GM06990 (cell line): ENCODE measurements at regions not wholly inside any gene's neighbourhood (a gene's known extent, or its start where the extent isn't known, plus 50 kb on each side); places are given as distances from the start of the nearest gene placed in this dataset.
"Not testable (repeated sequence)": the region's sequence is repeated elsewhere in the genome, so short reads cannot be mapped to it uniquely, and the experiment has no call there.

Experiments used
- DNase-seq: peaks from one replicate; pipeline ENCODE4 v3.0.0-alpha.2; 2011; ENCODE audit not compliant: insufficient read length; ENCODE audit errors: extremely low read depth
- H3K27me3 ChIP-seq: replicated peaks from 2 replicates; pipeline ENCODE4 v1.6.0; 2011; ENCODE audit warnings: low read length; ENCODE audit not compliant: control insufficient read depth, insufficient read depth
- H3K36me3 ChIP-seq: 2 replicates; pipeline ENCODE4 v1.5.1; 2011; ENCODE audit warnings: low read length; ENCODE audit not compliant: control insufficient read depth, insufficient read depth
- H3K4me3 ChIP-seq: replicated peaks from 2 replicates; pipeline ENCODE4 v1.5.1; 2011; ENCODE audit warnings: low read depth, mild to moderate bottlenecking, control low read depth, low read length
- TF ChIP-seq, protein P1 (sequence below): IDR thresholded peaks from 2 replicates; pipeline ENCODE4 v1.5.1; 2011; ENCODE audit warnings: low read length, control low read depth, mild to moderate bottlenecking, inconsistent platforms; ENCODE audit not compliant: insufficient read depth, poor library complexity, severe bottlenecking

GRCh38 chr6:140533526-140533925 lies 1159.1 kb upstream of the CITED2 start:
- TF ChIP-seq, protein P1, sequence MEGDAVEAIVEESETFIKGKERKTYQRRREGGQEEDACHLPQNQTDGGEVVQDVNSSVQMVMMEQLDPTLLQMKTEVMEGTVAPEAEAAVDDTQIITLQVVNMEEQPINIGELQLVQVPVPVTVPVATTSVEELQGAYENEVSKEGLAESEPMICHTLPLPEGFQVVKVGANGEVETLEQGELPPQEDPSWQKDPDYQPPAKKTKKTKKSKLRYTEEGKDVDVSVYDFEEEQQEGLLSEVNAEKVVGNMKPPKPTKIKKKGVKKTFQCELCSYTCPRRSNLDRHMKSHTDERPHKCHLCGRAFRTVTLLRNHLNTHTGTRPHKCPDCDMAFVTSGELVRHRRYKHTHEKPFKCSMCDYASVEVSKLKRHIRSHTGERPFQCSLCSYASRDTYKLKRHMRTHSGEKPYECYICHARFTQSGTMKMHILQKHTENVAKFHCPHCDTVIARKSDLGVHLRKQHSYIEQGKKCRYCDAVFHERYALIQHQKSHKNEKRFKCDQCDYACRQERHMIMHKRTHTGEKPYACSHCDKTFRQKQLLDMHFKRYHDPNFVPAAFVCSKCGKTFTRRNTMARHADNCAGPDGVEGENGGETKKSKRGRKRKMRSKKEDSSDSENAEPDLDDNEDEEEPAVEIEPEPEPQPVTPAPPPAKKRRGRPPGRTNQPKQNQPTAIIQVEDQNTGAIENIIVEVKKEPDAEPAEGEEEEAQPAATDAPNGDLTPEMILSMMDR, result no peak
- DNase-seq, result no peak
- H3K4me3 ChIP-seq, result no peak overlapping the region

DNA sequence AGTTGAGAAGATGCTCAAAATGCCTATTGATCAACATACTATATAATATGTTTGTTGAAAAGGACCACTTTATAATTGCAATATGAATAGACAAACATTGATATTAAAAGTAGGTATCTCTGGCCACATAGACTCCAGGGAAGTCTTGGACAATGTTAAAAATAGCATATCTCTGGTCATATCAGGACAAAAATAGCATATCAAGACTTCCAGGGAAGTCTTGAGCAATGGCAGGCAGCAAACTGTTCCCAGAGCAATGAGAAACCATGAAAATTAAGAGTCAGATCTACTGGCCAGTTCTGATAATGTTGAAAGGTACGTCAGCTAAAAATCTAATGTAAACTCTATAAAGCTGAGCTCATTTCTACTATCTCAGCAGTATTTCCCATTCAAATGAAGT lies 1130.3 kb upstream of the CITED2 start:
- no peak for DNase-seq
- no peak overlapping the region for H3K4me3 ChIP-seq
- no peaks in the 10 kb centered on the region for H3K27me3 ChIP-seq
- H3K36me3 ChIP-seq, result no peaks in the 10 kb centered on the region
- TF ChIP-seq, protein P1, result no peak

More at GRCh38 chr6:140533526-140533925, 1159.1 kb upstream of the CITED2 start:
- Histone ChIP-seq H3K27me3 (no peaks in the 10 kb centered on the region), H3K36me3 (no peaks in the 10 kb centered on the region)

- no peak overlapping the region for H3K4me3 ChIP-seq
- no peaks in the 10 kb centered on the region for H3K36me3 ChIP-seq
- TF ChIP-seq, protein P1, result no peak
- no peaks in the 10 kb centered on the region for H3K27me3 ChIP-seq
- no peak for DNase-seq
These were observed 1126.4 kb upstream of the CITED2 start for GRCh38 chr6:140500849-140501248.

DNA sequence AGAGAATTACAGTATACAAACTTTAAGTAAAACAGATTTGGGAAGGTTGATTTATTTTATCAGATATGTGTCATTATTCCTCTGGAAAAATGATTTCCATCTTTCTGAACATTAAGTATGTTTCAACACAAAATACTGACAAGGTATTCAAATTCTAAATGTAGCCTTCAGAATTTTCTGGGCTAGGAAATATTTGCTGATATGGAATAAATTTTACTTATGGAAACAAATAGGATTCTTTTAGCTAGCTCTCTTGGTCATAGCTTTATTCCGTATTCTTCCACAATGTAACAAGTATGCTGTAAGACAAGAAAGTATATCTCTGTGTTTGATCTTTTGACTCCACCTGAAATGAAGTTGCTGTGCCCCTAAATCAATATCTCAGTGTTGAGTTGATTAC lies 1125.2 kb upstream of the CITED2 start:
- TF ChIP-seq, protein P1, result no peak
- DNase-seq, result no peak
- no peaks in the 10 kb centered on the region for H3K27me3 ChIP-seq
- no peak overlapping the region for H3K4me3 ChIP-seq
- no peaks in the 10 kb centered on the region for H3K36me3 ChIP-seq

DNA sequence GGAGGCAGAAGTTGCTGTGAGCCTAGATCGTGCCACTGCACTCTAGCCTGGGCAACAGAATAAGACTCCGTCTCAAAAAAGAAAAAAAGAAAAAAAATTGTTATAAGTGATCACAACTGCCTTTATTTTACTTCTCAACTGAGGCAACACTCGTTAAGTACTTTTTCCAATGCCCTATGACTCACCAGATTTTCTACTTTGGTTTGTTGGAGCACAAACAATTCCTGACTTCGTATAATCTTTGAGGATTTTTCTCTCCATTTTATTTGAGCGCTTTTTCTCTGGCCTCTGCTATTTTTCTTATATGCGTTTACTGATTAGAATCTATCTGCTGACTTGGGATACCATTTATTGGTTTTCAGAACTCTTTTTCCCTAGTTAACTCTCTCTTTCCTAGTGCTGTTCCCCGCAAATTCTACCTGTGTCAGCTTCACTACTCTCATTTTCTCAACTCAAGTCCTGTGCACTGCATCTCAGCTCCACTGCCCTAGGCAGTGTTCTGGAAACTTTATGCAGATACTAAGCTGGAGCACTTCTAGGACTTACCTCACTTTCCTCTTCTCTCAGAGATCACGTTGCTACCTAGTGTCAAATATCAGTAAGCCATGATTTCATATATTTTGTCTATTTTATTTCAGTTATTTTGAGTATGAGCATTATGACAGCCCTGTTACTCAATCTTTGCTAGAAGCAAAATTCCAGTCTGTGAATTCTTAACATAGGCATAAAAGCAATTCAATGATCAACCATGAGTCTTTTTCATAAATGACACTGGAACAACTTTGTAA lies 1120.1 kb upstream of the CITED2 start:
- Histone ChIP-seq H3K36me3 (no peaks in the 10 kb centered on the region), H3K27me3 (no peaks in the 10 kb centered on the region), H3K4me3 (no peak overlapping the region)
- no peak for DNase-seq
- TF ChIP-seq, protein P1, result no peak

DNA sequence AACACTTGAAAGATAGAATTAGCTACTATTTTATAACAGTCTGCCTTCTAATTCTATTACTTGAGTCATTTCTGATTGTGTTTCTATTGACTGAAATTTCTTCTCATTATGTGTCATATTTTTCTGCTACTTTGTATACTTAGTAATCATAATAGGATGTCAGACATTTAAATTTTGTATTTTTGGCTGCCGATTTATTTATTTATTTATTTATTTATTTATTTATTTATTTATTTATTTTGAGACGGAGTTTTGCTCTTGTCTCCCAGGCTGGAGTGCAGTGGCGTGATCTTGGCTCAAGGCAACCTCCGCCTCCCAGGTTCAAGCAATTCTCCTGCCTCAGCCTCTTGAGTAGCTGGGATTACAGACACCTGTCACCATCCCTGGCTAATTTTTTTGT lies 1119.0 kb upstream of the CITED2 start:
- H3K4me3 ChIP-seq, H3K27me3 ChIP-seq, DNase-seq, H3K36me3 ChIP-seq: not testable (repeated sequence)
